Fibroblast of pulmonary artery (primary cell): ENCODE measurements at regions not wholly inside any gene's neighbourhood (a gene's known extent, or its start where the extent isn't known, plus 50 kb on each side); places are given as distances from the start of the nearest gene placed in this dataset.

Source experiments
- DNase-seq: peaks from one replicate; pipeline ENCODE4 v3.0.0-alpha.2; 2010; ENCODE audit warnings: low read depth
- H3K4me3 ChIP-seq: replicated peaks from 2 replicates; pipeline ENCODE4 v1.5.1; 2011; ENCODE audit warnings: low read depth, mild to moderate bottlenecking, control low read depth, low read length, moderate library complexity
- CTCF ChIP-seq: IDR thresholded peaks from 2 replicates; pipeline ENCODE4 v1.5.1; 2011; ENCODE audit warnings: mild to moderate bottlenecking, control low read depth, low read length, inconsistent platforms; ENCODE audit errors: missing control alignments

DNA sequence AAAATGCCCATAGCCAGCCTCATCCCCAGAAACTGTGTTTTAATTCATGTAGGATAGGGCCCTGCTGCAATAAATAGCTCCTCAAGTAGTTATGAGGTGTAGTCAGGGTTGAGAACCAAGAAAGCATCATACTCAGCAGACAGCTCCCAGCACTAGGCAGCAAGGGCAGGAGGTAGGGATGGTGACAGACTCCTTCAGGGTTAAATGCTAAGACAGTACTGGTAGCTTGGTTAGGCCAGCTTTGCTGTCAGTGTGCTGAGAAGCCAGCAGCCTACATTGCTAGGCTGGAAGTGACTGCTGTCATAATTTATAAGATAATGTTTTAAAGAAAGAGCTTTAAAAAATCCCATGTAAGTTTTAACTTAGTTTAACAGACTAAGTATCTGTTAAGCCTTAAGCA lies 113.9 kb upstream of the IMMP2L start:
- no peak overlapping the region for H3K4me3 ChIP-seq
- no peak for TF ChIP-seq CTCF
- no peak for DNase-seq

DNA sequence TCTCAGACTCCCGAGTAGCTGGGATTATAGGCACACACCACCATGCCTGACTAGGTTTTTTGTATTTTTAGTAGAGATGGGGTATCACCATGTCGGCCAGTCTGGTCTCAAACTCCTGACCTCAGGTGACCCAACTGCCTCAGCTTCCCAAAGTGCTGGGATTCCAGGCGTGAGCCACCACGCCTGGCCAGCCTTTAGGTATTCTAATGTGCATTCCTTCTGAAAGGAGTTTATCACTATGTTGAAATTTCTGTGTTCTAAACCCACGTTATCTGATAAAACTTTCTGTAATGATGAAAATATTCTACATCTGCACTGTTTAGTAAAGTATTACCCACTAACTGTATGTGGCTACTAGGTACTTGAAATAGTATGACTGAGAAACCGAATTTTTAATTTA lies 110.6 kb upstream of the IMMP2L start:
- H3K4me3 ChIP-seq, result no peak overlapping the region
- DNase-seq, result no peak
- no peak for TF ChIP-seq CTCF

- H3K4me3 ChIP-seq, result no peak overlapping the region
- DNase-seq, result no peak
- no peak for TF ChIP-seq CTCF
Observed at GRCh38 chr7:111671927-111672326, 109.6 kb upstream of the IMMP2L start.

DNA sequence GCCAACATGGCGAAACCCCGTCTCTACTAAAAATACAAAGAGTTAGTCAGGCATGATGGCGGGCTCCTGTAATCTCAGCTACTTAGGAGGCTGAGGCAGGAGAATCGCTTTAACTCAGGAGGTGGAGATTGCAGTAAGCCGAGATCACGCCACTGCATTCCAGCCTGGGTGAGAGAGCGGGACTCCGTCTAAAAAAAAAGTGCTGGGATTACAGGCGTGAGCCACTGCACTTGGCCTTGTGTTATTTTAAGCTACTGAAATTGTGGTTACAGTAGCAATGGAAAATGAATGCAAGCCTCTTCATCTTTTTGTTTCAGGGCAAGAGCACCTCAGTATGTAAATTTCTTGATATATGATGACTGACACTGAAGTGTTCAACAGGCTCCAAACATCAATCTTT lies 106.4 kb upstream of the IMMP2L start:
- DNase-seq, result no peak
- no peak overlapping the region for H3K4me3 ChIP-seq
- no peak for TF ChIP-seq CTCF

DNA sequence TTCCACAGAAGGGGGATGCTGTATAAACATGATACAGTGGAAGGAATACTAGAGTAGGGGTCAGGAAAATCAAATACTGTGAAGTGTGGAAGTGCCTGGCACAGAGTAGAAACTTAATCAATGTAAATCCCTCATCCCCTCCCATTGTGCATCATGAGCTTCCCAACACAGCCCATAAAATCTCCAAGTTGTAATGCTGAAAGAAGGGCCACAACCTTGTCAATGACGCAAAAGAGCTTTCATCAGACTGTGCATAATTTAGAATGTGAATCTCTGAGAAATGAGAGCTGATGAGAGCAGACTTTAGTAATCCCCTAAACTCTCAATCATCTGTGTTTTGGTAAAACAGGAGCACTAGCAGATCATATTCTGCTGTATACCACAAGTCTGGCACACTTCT lies 105.2 kb upstream of the IMMP2L start:
- TF ChIP-seq CTCF, result no peak

GRCh38 chr7:111666260-111666659 lies 104.0 kb upstream of the IMMP2L start:
- H3K4me3 ChIP-seq, result no peak overlapping the region
- TF ChIP-seq CTCF, result no peak
- no peak for DNase-seq

More for the DNA sequence above, 105.2 kb upstream of the IMMP2L start:
- H3K4me3 ChIP-seq, result no peak overlapping the region
- DNase-seq, result no peak

DNA sequence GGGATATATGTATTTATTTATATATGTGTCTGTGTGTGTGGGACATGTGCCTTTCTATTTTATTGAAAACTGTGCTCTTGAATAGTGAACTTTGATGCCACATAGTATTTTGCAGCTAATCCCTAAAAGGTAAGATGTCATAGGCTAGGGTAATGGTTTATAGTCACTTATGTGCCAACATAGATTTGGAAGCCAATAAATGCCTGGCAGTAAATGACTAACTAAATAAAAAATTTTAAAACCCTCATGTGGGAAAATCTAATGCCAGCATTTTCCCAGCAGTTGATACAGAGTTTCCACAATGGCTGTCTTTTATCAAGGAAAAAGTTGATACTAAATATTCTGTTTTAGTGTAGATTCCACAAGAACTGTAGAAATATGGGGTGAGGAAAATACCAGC lies 101.5 kb upstream of the IMMP2L start:
- DNase-seq, result no peak
- no peak overlapping the region for H3K4me3 ChIP-seq
- TF ChIP-seq CTCF, result no peak
